ENCODE measurements at regions not wholly inside any gene's neighbourhood (a gene's known extent, or its start where the extent isn't known, plus 50 kb on each side); places are given as distances from the start of the nearest gene placed in this dataset.
"Not testable (repeated sequence)": the region's sequence is repeated elsewhere in the genome, so short reads cannot be mapped to it uniquely, and the experiment has no call there.

DNA sequence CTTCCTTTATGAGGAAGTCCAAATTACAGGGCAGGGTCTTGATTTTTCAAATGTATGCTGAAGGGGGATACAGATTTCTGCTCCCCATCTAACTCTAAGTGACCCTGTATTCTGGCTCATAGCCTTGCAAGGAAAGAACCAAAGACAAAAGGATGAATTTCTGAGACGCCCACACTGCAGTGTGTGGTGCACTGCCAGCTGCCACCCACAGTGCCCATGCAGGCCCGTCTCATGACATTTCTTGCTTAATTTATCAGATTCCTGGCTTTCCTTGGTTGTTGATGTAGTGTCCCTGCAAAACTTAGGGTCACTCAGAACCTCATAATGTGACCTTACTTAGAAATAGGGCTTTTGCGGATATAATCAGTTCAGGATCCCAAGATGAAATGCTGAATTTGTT lies 68.0 kb downstream of the CBLN4 start:
- no peak for DNase-seq (ENCODE audit: low spot score)

DNA sequence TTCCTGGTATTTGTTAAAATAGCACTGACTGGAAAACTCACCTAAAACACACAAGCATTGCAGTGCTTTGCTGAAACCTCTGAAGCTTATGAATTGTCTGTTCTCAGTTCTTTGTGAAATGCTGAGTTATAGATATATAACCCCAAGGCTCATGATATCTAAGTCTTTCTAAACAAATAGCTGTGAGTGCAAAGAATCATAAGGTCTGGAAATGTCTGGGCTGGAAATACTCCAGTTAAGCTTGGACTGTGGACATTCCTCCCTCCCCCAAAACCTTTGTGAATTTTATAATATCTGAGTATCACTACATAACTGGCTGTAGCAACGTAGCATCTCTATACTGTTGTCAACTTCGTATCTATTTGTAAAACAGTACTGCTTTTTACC lies 69.1 kb downstream of the CBLN4 start:
- DNase-seq (ENCODE audit: low spot score), result no peak

DNA sequence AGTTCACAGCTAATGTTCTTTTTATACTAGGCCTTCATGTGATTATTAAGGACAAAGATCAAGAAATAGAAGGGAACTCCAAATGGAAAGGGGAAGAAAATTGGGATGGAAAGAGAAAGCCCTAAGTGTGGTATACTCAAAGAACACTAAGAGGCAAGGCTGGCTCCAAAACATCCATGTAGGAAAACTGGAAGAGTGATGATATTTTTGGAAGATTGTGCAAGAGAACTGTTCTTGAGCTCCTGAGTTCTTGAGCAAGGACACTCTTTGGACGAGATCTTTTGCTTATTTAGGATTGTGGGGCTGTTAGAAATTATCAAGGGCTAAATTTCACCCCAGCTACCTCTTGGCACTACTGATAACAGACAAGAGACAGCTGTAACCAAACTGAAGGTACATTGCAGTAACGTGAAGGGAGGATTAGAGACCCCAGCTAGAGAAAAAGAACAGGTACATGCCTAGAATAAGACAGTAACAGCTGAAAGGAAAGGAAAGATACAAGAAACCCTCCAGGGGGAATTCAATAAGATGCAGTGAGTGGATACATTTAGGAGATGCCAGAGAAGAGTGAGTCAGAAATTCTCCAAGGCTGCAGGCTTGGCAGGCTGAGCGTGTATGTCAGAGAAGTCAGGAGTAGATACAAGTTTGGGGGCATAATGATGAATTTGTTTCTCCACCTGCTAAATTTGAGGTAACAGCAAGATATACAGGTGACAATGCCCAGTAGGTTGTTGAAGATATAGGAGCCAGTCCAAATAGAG lies 69.7 kb downstream of the CBLN4 start:
- DNase-seq (ENCODE audit: low spot score), result no peak

DNA sequence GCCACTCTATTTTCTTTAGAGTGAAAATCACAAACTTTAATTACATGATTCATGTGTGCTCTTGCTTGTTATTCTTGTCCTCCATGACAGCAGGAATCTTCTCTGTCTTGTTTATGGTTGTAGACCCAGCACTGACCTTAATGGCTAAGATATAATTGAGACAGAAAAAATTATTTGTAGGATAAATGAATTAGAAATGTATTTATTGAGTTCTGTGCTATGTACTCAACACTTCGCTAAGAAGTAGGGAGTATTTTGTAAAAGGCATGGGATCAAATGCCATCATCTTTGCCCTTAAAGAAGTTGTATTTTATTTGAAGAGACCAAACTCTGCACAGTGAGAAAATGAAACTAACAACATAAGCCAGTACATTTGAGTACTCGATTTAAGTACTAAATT lies 71.2 kb downstream of the CBLN4 start:
- no peak for DNase-seq (ENCODE audit: low spot score)

DNA sequence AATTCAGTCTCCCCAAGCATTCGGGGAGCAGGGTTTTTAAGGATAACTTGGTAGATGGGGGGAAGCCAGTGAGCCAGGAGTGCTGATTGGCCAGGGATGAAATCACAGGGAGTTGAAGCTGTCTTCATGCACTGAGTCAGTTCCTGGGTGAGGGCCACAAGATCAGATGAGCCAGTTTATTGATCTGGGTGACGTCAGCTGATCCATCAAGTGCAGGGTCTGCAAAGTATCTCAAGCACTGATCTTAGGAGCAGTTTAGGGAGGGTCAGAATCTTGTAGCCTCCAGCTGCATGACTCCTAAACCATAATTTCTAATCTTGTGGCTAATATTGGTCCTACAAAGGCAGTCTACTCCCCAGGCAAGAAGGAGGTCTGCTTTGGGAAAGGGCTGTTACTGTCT lies 74.4 kb downstream of the CBLN4 start:
- DNase-seq (ENCODE audit: low spot score), result not testable (repeated sequence)

DNA sequence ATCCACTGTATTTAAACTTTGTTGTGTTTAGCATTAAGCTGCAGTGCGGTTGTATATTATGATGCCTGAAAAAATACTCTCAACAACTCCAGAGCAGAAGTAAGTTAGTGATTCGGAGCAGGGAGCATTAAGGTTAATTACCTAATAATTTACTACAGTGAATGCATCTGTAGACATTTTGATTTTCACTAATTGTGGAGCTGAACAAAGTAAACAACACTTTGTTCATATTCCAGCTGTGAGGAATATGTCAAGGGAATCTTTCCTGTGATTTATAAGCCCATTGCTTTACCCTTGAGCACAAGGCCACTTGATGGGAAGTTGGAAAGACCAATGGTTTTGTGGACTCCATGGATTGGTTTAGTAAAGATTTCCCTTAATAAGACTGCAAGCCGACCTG lies 77.1 kb downstream of the CBLN4 start:
- no peak for DNase-seq (ENCODE audit: low spot score)

DNA sequence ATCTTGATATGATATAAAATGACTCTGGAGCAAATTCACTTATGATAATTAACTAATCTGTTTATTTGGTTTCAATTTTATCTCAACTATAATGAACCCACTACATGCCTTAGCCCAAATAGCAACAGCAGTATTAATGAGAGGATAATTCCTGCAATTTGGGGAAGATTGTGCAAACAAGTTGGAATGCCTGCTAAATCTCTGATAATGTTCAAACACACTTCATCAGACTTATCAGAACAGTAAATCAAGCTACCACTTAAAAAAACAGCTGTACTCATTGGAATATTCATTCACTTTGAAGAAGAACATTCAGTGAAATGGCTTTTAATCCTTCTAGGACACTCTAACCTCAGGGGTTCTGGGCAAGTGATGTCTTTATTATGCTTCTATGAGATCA lies 85.4 kb downstream of the CBLN4 start:
- no peak for DNase-seq (ENCODE audit: low spot score)

DNA sequence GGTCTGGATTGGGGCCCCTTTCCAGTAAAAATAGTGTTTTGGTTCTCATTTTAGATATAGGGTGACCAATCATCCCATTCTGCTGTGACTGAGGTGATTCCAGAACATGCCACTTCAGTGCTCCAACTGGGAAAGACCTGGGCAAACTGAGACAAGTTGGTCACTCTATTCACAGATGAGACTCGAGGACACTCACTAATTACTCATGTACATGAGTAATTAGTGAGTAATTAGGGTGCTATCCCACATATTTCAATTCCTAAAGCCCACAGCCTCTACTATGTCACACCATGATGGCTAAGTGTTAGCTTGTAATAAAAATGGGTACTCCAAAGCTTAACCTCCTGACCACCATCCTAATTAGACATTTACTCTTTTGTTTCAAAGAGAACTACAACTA lies 86.0 kb downstream of the CBLN4 start:
- no peak for DNase-seq (ENCODE audit: low spot score)

DNA sequence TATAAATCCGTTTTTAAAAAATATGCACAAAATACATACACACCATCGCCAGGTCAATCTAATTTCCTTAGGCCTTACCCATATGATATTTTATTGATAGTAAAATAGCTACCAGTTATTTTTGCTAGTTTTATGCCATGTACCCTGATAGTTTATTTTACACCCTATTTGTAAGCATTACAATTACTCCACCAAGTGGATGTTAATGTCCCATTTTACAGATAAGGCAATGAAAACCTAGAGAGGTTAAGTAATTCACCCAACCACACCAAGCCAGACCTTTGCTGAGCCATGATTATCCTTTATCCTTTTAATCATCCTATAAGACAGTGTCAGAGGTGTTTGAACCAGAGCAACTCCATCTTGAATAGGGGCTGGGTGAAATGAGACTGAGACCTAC lies 86.8 kb downstream of the CBLN4 start:
- DNase-seq (ENCODE audit: low spot score), result no peak

DNA sequence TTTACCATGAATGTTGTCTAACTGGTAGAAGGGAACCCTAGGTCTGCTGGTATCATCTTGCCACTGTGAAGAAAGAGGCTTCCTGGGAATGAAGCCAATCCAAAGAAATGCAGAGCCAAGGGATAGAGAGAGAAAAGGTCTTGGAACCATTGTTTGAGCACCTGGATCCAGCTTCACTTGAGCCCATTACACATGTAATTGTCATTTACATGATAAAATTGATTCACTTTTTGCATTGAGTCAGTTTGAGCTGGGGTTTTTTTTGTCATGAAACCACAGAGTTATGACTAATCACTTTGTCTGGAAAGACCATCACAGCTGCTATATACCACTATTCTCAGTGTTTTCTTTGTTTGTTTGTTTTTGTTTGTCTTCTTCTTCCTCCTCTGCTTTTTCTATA lies 112.3 kb downstream of the CBLN4 start:
- no peak for DNase-seq (ENCODE audit: low spot score)

DNA sequence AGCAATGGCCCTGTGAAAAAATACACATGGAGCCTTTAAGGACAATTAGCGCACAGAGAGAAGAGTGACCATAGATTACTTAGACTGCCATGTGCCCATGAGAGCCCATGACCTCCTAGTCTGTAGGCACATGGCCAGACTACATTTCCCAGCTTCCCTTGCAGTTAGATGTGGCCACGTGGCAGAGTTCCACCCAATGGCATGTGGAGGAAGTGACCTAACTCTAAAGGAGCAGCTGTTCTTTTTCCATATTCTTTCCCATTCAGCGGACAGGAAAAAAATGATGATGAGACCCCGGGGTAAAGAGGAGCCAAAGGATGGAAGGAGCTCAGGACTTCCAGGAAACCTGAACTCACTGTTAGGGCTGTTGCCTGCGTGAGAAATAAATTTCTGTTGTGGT lies 116.6 kb downstream of the CBLN4 start:
- DNase-seq (ENCODE audit: low spot score), result no peak

DNA sequence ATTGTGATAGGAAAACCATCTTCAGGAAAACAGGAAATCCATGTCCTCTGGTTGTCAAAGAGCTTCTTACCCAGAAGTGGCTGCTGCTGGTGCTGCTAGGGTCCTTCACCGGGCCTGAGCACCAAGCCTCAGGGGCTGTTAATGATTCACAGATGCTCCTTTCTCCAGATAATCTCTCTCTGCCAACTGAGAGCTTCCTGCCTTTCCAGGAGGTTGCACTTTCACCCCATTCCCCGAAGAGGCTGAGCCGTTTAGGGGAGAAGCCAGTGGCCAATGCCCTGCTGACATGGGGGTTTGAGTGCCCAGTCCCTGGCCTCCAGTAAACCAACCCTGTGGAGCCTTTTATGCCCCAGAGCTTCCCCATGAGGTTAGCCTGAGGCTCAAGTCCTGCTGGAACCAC lies 122.4 kb downstream of the CBLN4 start:
- DNase-seq (ENCODE audit: low spot score), result no peak

DNA sequence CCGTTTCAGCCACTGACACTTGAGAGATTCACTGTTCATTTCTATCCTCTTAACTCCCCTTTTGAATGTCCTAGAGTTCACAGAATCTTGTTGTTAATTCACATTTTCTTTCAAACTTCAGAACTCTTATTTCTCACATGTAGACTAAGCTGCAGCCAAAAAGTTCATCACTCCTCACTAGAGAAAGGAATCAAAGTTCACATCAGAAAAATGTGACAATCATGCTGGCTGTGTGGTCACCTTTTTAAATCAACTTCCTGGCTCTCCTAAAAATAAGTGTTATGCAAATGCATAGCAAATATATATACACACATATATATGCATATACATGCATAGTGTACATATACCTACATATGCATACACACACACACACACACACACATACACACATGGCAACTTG lies 123.0 kb downstream of the CBLN4 start:
- no peak for DNase-seq (ENCODE audit: low spot score)

DNA sequence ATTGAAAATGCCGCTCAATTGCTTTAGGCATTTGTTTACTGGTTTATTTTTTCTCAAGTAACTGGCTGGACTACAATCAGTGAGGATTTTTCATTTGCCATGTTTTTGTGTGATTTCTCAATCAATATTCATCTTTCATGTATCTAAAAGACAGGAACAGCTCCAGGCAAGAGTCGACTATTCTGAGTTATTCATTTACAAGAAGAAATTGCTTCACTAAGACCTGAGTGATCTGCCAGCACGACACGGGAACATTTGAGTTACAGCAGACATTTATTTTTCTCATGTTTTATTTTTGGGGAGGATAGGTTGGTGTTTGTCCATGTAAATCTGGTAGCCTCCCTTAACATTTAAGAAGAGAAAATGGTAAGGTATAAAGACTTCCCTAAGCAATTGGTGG lies 124.1 kb downstream of the CBLN4 start:
- no peak for DNase-seq (ENCODE audit: low spot score)

DNA sequence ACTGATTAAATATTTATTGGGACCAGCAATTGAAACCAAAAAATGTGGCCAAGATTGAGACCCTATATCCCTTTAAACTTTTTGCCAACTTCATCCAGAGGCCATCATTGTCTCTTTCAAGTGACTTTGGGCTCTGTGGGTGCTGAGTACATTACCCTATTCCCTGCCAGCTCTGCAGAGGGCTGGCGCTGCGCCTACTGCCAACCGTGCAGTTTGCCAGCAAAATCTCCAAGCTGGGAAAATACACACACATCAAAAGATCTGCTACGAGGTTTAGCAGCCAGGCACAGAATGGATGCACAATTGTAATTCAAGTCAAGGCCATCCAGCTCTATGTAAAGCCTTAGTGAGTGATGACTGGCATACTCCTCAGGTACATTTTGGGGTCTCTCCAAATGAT lies 125.0 kb downstream of the CBLN4 start:
- DNase-seq (ENCODE audit: low spot score), result no peak

DNA sequence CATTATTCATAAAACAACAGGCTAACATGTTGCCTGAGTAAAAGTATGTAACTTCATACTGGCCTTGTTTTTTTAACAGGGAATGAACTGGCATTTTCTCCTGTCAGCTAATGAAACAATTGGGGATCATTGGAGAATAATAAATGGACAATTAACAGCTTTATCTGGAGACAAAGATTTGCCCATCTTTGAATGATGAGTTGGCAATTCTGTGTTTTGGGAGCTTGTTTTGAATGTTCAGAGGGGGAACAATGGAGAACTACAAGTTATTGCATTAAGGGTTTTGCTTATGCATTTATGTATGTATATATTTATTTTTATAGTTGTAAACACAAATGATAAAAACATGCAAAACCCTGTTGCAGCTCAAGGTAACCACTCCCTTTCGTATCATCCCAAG lies 150.3 kb downstream of the CBLN4 start:
- DNase-seq (ENCODE audit: low spot score), result no peak

DNA sequence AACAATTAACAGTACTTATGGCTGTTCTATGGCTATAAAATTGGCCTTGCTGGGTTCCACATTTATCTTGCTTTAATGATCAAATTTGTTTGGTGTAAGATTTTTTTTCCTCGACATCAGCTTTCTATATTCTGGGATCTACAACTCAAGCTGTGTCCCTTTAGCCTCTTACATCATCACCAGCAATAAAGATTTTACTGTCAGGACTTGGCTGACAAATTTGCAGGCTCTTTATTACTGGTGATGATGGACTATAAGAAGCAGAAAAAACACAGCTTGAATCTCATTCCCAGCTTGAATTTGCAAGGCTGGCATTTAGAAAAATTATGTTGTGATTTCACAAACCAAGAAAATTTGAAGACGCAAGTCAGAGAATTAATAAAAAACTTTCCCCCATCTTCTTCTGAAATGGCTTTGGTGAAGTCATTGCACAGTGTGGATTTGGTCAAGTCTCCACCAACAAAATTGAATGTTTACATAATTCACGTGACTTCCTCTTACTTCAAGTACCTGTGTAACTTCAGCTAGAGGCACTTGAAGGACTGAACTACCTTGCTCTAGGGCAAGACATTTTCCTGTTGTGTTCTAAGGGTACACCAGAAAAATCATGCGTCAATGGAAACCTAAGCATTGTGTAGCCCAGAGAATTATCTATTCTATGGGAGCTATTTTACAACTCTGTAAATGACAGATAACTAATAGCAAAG lies 175.0 kb downstream of the CBLN4 start:
- DNase-seq (ENCODE audit: low spot score), result no peak

DNA sequence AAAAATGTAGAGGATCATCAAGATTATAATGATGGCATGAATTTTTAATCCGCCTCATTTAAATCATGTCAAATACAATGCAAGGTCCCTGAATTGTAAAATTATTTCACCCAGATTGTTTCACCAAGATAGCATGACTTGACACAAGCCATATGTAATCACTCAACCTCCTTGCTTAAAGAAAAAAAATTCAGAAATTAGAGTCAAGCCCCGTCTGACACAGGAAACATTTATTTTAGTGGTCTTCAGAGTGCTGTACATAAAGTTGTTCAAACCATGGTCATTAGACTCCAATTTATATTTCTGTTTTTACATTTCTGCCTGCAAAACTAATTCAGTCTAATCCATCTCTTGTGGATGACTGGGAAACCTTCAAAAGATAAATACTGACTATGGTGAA lies 200.2 kb downstream of the CBLN4 start:
- no peak for DNase-seq (ENCODE audit: low spot score)

DNA sequence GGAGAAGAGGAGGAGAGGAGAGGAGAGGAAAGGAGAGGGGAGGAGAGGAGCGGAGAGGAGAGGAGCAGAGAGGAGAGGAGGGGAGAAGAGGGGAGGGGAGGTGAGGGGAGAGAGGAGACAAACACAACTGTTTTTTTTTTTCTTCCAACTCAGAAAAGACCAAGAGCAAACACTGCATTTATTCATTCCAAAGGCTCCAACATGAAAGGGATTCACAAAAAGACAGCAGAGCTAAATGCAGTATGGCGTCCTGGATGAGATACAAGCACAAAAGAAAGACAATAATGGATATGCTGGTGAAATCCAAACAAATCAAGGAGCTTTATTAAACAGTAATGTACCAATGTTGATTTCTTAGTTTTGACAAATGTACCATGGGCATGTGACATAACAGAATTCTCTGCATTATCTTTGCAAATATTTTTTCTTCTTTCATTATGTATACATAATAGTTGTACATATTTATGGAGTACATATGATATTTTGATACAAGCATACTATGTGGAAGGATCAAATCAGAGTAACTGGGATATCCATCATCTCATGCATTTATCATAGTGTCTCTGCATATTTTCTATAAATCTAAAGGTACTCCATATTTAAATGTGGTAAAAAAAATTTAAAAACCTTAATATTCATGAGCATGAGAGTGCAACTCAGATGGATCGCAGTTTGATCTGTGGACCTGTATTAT lies 204.6 kb downstream of the CBLN4 start:
- no peak for DNase-seq (ENCODE audit: low spot score)

DNA sequence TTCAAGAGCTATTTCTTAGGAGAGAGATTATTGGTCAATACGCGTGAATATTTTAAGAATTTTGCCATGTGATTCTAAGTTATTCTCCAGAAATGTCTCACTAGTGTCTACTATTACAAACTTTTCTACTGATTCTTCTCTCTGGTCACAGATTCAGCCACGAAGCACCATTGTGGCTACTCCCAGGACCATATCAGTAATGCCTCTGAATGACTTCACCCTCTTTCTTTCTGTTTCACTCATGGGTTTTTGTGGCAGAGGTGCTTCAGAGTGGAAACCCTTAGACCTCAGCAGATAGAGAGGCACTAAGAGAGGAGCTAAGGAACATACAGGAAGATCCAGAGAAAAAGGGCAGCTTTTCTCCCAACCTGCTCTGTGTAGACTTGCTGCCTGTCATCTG lies 211.3 kb downstream of the CBLN4 start:
- DNase-seq (ENCODE audit: low spot score), result no peak

DNA sequence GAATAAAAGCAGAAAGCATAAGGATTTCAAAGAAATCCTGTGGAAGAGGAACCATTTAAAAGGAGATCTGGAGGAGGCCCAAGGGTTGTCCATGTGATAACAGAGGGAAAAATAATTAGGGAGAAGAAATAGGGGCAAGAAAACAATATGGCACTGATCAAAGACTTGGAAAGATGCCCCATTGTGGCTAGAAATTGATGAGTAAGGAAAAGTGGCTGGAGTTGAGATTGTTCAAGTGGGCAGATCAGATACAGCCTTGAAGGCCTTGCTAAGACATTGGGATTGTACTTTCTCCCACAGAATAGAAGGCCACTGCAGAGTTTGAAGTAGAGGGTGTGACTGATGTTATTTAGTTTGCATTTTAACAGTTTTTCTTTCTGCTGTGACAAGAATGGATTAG lies 213.3 kb downstream of the CBLN4 start:
- DNase-seq (ENCODE audit: low spot score), result no peak

DNA sequence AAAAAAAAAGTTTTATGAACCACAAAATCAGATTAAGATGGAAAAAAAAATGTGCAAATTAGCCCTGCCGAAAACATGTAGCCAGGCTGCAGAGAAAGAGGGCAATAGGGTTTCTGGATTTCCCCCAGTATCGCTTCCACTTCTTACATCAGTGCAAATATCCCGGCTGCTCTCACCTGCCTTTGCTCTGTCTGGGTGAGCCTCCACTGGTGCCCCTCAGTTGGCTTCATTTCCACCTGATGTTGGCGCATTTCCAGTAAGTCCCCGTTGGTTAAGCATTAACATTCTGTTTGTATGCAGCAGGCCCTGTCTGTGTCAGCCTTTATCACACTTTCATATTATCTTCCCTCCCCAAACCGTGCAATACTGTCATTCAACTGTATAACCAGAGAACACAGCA lies 215.1 kb downstream of the CBLN4 start:
- no peak for DNase-seq (ENCODE audit: low spot score)

DNA sequence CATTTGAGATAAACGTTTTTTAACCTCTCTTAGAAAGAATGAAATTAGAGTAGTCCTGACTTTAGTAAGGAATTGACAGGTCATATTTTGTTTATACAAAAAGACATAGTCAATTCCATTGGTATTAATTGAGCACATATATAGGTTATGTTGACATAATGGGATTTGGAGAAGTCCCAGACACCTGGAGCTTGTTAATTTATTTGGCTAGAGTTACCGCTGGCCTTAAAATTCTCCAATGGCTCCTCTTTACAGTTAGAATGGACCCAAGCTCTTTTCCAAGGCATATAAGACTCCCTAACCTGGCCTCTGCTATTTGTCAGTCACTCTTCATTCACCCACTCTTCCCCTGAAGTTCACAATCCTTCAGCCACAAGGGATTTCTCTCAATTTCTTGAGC lies 221.3 kb downstream of the CBLN4 start:
- DNase-seq (ENCODE audit: low spot score), result no peak

DNA sequence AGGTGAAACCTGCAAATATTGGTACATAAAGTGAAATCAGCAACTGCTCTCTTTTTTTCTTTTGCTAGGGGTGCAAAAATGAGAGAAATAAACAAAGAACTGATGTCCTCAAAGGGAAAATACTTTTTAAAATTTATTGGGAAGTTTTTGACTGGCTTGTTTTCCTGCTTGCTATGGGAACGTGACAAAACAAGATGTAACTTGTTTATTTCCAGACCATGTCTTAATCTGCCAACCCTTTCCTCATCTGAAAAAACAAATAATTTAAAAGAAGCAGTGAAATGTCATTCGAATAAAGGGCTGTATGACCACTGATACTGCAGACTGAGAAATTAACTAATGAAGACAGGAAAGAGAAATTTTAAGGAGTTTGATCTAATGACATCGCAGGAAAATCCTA lies 221.9 kb downstream of the CBLN4 start:
- no peak for DNase-seq (ENCODE audit: low spot score)
